ENCODE measurements at regions not wholly inside any gene's neighbourhood (a gene's known extent, or its start where the extent isn't known, plus 50 kb on each side); places are given as distances from the start of the nearest gene placed in this dataset.

DNA sequence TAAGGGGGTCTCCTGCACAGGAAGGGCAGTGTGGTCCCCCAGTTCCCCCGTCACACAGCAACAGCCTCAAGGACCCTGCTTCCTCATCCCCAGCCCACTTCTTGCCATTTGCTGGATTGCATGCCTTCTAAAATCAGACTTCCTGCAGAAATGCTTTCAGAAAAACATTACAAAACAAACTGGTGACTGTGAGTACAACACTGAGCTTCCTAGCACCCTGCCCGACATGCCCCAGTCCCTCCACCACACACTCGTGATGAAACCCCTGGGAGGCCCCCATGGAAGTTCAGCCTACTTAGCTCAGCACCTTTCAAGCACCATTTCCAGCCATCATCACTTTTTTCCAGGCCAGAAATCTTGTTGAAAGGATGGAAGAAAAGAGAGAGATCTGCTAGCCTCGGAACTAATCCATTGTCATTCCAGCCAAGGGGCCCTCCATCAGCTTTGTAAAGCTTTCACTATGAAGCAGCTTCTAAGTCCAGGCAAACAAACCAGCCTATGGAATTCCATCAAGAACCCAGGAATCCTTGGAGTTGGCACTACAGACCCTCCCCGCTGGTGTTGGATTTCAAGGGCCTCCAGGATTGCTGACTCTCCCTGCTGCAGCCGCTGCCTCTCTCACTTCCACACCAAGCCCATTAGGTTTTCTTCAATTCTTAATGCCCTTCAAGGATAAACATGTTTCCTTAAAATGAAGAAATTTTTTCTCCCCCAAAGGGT, 114.6 kb downstream of the C5orf15 start:
- DNase-seq, result no peak

DNA sequence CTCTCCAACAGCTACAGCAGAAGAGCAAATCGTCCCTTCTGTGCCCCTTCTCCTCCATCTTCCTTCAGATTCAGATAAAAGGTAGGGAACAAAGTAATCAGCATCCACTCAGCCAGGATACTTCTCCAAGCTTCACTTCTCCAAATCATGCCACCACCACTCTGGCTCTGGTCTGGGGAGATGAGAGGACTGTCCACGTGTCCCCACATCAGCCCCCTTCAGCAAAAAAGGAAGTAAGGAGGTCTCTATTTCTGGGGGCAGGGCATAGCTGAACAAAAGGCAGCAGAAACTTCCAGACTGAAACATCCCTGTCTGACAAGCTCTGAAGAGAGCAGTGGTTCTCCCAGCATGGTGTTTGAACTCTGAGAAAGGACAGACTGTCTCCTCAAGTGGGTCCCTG, 116.9 kb downstream of the C5orf15 start:
- no peak for DNase-seq

GRCh38 chr5:133850811-133851210, 117.6 kb downstream of the C5orf15 start:
- no peak for DNase-seq

GRCh38 chr5:133849116-133849515, 119.3 kb downstream of the C5orf15 start:
- no peak for DNase-seq

DNA sequence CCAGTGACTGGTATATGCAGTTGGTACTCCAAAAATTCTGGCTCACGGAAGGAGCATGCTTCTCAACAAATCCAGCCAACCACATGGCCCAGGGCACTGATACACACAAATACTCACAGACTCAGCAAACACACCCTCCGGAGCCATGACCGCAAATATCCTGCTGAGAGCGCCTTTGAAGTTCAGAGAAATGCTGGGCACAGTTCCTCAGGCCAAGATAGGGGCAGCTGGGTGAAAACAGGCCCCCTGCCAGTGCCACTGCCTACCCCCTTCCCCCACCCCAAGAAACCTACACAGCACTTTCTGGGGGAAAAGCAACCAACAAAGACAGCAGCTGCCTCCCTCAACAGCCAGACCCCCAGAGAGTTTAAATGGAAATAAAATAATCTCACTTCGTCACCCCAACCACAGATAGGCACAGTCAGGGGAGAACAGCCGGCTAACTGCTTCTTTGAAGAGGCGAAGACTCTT, 120.0 kb downstream of the C5orf15 start:
- no peak for DNase-seq

GRCh38 chr5:133847886-133848285, 120.5 kb downstream of the C5orf15 start:
- no peak for DNase-seq

GRCh38 chr5:133847301-133847700, 121.1 kb downstream of the C5orf15 start:
- no peak for DNase-seq

GRCh38 chr5:133846478-133847226, 121.8 kb downstream of the C5orf15 start:
- no peak for DNase-seq

GRCh38 chr5:133845271-133845670, 123.2 kb downstream of the C5orf15 start:
- DNase-seq, result no peak

DNA sequence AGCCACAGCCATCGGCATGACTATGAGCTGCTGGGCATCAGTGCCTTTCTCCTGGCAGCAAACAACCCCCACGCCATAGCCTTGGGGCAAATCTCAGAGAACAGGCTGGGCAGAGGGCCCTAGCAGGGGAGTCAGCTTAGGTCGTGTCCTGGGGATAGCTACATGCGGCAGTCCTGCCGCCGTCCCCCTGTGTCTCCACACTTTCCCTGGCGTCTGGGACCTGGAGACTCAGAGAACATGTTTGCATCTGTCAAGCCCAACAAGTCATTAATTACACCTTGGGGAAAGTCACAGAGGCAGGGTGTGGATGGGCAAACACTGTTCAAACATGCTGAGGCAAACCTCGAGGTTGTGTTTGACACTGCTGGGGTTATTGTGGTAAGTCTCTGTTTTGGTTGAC, 123.6 kb downstream of the C5orf15 start:
- no peak for DNase-seq

- DNase-seq, result no peak
Observed at GRCh38 chr5:133843911-133844310, 124.5 kb downstream of the C5orf15 start.

- no peak for DNase-seq
Observed at GRCh38 chr5:133842846-133843611, 125.4 kb downstream of the C5orf15 start.

- no peak for DNase-seq
Observed at GRCh38 chr5:133841831-133842750, 126.3 kb downstream of the C5orf15 start.

DNA sequence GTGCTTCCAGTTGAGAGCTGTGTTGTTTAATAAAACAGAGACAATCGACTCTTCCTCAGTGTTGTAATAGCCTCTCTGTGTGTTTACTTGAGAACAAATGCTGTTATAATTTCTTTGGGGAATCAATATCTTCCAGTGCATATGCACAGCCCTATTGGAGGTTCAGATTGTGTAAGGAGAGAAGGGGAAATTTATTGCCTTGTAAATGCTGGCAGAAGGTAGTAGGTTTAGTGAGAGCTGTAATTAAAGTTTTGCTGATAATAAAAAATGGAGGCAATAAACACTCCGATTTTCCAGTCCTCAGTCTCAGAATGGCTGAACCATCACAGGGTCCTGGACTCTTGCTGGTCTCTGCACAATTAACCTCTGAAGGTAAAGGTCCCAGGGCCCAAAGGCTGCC, 128.3 kb downstream of the C5orf15 start:
- no peak for DNase-seq

- DNase-seq, result no peak
Observed at GRCh38 chr5:133839721-133840120, 128.7 kb downstream of the C5orf15 start.

DNA sequence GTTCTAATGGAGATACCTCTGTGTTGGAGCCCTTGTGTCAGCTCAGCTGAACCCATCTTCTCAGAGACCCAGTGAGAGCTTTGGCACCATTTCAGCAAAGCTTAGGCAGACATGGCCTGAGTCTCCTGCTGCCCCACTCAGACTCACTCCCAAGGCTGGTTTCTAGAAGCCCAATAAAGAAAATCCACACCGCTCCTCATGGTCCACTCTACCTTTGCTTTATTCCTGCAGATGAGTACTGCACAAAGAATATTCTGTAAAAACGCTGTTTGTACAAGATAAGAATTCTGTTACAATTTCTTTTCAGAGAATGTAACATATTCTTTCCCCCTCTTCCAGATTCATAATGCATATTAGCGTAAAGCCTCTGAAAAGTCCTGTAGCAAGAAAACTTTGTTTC, 129.3 kb downstream of the C5orf15 start:
- DNase-seq, result no peak

DNA sequence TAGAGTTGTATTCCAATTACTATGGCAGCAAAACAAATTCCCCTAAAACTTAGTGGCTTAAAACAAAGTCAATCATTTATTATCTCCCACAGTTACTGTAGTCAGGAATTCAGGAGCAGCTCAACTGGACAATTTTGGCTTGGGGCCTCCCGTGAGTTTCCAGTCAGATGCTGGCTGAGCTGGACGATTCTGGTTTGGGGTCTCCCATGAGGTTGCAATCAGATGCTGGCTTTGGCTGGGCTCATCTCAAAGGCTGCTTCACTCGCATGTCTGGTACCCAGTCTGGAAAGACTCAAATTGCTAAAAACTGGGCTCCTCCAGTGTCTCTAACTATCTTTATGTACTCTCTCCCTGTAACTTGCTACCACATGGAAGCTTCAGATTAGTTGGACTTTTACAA, 130.1 kb downstream of the C5orf15 start:
- DNase-seq, result no peak

DNA sequence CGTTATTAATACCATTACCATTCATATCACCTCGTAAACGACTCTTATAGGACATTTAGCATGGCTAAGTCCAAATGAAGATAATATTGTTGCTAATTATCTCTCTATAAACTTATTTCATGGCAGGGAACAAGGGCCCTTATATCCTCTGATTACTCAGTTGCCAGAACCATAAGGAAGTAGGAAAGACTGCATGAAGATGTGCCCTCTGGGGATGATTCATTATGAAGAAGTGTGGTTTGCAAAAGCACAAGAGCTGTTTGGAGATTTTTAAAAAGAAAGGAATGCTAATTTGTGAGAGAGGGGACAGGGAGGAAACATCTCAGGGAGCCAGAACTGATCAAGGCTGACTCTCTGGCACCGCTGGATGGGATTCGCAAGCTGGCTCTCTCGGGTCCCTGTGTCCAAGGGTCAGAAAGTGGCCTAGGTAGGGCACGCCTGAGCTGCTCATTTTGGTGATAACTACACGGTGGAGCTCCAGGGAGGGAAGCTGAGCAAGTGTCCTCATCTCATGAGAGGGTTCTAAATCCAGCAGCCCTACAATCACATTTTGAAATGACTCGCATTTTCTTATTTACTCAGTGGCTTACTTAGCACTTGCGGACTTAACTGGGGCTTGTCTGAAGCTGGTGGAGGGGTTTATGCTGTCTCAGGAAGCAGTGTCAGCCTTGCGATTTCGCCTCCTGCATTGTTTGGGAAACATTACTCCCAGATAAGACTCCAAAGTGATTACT, 136.8 kb downstream of the C5orf15 start:
- no peak for DNase-seq

DNA sequence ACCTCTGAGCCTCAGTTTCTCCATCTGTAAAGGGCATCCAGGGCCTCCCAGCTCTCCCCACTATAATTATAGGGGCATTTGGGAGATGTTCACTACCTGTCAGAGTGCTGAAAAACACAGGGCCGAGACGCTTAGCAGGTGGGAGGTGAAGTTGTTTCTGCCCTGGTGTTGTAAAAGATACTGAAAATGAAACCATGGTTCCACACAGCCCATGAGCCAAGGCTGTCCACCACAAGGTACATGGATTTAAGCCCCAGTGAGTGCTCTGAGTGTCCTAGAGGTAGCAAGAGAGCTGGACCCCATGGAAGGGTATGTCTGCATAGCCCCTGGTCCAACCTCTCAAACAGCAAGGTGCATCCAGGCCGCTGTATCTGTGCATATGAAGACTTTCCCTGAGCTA, 137.5 kb downstream of the C5orf15 start:
- DNase-seq, result no peak

DNA sequence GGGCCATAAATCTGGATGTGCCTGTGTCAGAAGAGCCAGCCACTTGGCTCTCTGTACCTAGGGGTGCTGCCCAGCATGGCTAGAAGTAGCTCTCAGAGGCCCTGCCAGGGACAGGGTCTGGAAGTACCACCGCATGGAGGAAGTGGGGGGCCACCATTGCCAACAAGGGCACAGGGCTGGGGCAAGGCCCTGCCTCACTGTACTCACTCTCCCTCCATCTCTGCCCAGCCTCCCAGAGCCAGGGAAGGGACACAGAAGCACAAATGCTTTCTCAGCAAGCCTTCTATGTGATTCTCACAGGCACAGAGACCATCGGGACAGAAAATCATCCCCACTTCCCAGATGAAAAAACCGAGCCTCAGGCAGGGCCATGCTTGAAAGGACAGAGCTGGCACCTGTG, 138.1 kb downstream of the C5orf15 start:
- DNase-seq, result no peak

DNA sequence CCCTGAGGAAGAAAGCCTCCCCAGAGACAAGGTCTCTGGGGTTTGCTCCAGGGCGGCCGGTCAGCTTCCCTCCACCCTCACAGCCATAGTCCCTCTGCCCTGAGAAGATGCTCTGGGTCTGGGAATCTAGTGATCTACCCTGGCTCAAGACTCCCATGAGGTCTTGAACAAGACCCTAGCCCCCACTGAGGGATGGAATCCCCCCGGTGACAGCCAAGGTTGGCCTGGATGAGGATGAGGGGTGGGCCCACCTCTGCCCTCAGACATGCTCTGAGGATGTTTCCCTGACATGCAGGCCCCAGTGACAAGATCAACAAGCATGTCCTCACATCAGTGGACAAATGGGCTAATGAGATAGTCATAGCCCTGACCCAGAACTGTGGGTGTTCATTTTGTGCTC, 138.6 kb downstream of the C5orf15 start:
- no peak for DNase-seq

DNA sequence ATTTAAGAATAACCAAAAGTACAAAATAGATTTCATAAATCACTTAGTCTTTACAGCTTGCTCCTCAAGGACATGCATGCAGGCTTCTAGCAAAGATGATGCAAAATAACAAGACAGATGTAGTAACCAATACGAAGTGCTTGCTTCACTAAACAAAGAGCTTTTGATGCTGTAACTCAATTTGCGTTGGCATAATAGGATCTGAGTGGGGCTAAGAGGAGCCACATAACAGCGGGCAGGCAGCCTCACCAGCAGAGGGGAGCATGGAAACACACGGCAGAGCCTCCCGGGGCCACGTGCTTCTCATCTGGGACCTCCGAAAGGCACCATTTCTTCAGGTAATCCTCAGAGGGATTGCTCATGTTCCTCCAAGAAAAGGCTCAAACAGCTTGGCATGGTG, 139.7 kb downstream of the C5orf15 start:
- DNase-seq, result no peak
